G401.6 (cell line): ENCODE measurements at regions not wholly inside any gene's neighbourhood (a gene's known extent, or its start where the extent isn't known, plus 50 kb on each side); places are given as distances from the start of the nearest gene placed in this dataset.

ENCODE experiments used
- FAIRE-seq: peaks from 2 replicates; lab custom pipeline; 2012; peaks lifted over from hg19 to GRCh38; lab: Jason Lieb, UNC

GRCh38 chr2:37866171-37866934 lies 58.7 kb upstream of the RMDN2 start:
- FAIRE-seq = no peak

GRCh38 chr2:37867166-37867565 lies 57.9 kb upstream of the RMDN2 start:
- no peak for FAIRE-seq

GRCh38 chr2:37868866-37869265 lies 56.2 kb upstream of the RMDN2 start:
- no peak for FAIRE-seq

- no peak for FAIRE-seq
Measured at GRCh38 chr2:37869304-37869703, 55.8 kb upstream of the RMDN2 start.

- no peak for FAIRE-seq
Measured at GRCh38 chr2:37869771-37870170, 55.3 kb upstream of the RMDN2 start.

GRCh38 chr2:37870829-37871228 lies 54.3 kb upstream of the RMDN2 start:
- FAIRE-seq = no peak

- FAIRE-seq = no peak
Measured at GRCh38 chr2:37871456-37872191, 53.5 kb upstream of the RMDN2 start.

GRCh38 chr2:37872192-37872750 lies 52.8 kb upstream of the RMDN2 start:
- no peak for FAIRE-seq

GRCh38 chr2:37873229-37873628 lies 51.9 kb upstream of the RMDN2 start:
- no peak for FAIRE-seq

GRCh38 chr2:37873749-37874330 lies 51.2 kb upstream of the RMDN2 start:
- FAIRE-seq = no peak

- FAIRE-seq = no peak
Measured at GRCh38 chr2:37874470-37874869, 50.6 kb upstream of the RMDN2 start.
